GM19395 (cell line): ENCODE measurements at regions not wholly inside any gene's neighbourhood (a gene's known extent, or its start where the extent isn't known, plus 50 kb on each side); places are given as distances from the start of the nearest gene placed in this dataset.

ENCODE experiments used
- ATAC-seq: cut with Tn5 transposase; IDR thresholded peaks from one replicate; pipeline ENCODE4 v1.9.1; 2021; ENCODE audit warnings: mild to moderate bottlenecking, moderate library complexity; ENCODE audit not compliant: unreplicated experiment

DNA sequence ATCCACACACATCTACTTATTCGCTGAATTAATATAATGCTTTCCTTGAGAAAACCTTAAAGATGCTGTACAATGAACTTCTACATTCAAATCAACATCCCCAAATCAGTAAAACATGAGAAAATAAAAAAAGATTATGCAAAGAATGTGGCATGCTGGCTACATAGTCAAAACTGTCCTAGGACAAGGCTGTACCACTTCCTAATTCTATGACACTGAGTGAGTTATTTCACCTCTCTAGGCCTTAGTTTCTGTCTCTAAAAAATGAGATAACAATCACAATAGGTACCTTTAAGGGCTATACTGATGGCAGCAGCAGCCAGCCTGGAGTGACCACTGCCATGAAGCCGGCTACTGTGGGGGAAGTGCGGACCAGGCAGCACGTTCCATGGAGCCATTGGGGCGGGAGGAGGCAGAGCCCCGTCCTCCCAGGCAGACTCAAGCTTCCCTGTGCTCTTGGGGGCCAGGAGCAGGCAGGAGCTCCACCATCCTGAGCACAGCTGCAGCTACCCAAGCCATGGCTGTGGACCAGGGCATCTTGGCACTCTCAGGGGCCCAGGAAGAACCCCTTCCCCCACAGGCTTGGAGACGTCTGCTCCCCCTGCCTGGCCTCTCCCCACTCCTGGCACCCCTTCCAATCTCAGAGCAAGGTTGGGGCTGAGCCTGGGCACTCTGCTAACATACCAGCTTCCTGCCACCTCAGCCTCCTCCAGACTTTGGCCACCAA is 110.2 kb downstream of the ELAPOR2 start:
- peak; percentile 97 for ATAC-seq

DNA sequence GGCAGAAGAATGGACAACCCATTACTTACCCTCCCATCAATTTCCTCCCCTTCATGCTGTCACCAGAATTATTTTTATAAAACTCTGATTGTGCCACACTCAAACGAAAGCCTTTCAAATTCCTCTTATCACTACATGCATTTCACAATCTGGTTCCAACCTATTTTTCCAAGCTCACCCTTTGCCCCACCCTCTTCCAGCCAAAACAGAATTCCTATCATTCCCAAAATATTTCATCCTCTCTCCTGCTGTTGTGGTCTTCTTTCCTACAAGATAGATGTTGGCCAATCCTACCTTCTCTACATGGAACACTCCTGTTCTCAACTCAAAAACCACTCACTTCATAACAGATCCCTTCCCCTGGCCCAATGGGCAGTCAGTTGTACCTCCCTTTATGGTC is 111.5 kb downstream of the ELAPOR2 start:
- no peak for ATAC-seq

DNA sequence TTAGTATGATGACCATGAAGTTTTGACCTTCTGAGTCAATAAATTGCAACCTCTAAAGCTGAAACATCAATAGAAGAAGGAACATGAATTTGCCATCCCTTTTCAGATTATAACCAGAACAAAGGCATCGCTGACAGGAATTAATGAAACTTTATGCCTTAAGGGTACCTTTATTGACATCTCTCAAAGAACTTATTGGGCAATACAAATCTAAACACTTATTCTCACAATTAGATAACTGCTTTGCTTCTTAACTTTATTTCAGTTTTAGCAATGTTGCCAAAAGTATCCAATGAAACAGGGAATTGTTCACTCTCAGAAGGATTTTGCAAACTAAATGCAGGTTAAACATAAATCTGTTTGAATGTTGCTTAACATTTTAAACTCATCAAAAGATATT is 116.0 kb downstream of the ELAPOR2 start:
- no peak for ATAC-seq

DNA sequence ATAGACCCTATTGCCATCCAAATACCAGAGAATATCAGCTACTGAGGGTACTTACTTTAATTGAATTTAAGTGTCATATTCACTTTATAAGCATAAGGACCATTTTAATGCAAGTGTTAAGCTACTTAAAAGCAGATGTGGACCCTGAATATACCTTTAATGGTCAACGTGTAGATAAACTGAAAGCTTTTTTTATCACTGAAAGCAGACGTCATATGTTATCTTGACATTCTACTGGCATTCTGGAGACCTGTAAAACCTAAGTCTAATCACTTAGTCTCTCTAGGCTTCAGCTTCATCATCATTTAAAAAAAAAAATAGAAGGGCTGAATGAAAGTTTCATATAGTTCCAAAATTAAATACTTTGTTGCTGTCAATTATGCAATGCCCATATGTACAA is 116.5 kb downstream of the ELAPOR2 start:
- no peak for ATAC-seq

DNA sequence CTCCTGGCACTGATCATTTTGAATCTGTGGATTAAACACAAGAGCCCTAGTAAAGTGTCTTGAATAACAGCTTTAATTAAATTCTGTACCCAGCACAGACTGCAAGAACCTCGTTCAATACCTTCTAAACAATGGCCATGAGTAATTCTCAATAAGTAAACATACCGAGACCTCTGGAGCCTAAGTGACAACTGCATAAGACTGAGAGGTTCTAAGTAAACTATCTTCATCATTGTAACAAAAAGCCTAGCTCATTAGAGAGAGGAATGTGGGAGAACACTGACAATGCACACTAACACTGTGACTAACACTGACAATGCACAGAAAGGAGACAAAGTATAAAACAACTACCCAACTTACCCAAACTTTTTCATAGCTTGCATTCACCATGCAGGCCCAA is 117.4 kb downstream of the ELAPOR2 start:
- ATAC-seq: no peak

- peak; percentile 91 for ATAC-seq
Measured at GRCh38 chr7:86939197-86939814, 120.1 kb downstream of the ELAPOR2 start.

DNA sequence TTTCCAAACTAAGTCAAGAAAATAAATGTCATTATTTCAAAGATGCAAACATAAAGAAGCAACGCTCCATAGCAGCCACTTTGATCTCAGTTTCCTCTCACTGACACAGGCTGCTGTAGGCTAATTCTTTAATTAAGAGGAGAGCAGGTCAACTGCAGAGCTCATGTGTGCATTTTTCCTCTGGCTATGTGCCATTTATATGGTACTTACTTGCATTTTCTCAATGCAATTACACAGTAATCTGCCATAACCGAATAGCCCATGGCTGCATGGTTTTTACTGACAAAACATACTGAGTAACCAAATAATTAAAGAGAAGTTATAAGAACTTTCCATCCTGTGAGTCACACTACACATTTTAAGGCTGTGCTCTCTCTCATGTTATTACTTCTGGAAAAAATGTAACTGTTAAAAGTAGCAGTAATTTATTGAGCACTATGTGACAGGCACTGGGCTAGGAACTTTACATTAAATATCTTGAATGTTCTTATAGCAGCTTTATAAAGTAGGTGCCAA is 122.0 kb downstream of the ELAPOR2 start:
- no peak for ATAC-seq

- ATAC-seq: no peak
Measured at GRCh38 chr7:86933295-86933845, 126.1 kb downstream of the ELAPOR2 start.

GRCh38 chr7:86932038-86932512 is 127.4 kb downstream of the ELAPOR2 start:
- no peak for ATAC-seq

DNA sequence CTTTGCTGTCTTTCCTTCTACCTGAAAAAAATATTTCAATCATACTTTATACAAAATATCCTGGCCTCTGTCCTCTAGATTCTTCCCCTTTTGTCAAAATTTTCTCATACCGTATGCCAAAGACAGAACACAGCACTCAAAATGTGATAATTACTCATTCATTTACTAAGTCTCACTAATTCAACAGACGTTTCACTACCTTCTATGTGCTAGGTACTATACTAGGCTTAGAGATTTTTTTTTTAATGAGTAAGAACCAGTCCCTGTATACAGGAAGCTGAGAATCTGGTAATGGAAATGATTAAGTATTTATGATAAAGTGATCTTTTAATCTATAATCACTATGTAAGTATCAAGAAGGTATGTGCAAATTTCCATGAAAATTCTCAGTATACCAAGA is 128.0 kb downstream of the ELAPOR2 start:
- ATAC-seq: no peak

DNA sequence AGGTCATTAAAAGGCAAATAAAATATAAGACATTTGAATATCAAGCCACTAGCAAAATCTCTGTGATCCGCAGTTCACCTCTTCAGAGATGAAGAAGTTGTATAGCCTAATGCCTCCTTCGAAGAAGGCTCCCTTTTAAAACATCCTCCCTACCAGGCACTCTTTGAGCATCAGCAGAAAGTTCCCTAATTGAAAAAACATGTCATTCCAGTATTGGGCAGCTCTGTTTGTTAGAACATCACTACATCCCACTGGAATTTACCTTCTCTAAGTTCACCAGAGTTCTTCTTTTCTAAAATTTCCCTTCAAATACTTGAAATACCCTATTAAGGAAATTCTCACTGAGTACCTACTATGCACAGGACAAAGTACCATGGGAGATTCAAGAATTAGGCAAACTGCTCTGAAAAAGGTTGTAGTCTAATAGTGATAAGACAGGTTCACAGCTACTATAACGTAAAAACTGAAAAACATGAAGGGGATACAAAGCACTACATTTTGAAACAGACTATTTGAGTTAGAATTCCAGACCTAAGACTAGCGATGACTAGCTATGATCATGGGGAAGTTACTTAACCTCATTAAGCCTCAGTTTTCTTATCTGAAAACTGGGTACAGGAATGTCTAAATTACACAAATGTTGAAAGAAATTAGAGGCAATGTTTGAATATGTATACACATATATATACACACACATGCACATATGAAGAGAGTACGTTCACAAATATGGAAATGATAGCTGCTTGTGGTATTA is 128.7 kb downstream of the ELAPOR2 start:
- ATAC-seq: no peak

- ATAC-seq: peak; percentile 63
Measured at GRCh38 chr7:86929293-86930109, 130.0 kb downstream of the ELAPOR2 start.

- ATAC-seq: no peak
Measured at GRCh38 chr7:86928308-86928707, 131.1 kb downstream of the ELAPOR2 start.

GRCh38 chr7:86926732-86927131 is 132.7 kb downstream of the ELAPOR2 start:
- peak; percentile 66 for ATAC-seq

- ATAC-seq: no peak
Measured at GRCh38 chr7:86925221-86925620, 134.2 kb downstream of the ELAPOR2 start.

DNA sequence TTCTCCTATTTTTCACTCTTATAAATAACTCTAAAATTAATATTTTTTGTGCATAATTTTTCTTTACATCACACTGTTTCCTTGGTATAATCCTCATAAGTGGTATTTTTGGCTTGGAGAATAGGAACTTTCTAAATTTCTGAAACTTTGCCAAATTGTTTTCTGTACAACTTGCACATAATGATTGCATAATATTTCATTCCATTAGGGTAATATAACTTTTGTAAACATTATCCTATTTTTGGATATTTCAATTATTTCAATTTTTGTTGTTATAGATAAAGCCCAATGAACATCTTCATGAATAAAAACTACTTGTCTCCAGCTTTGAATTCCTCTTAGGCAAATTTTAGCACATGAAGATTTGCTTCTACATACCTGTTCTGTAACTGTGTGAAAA is 135.9 kb downstream of the ELAPOR2 start:
- ATAC-seq: no peak

GRCh38 chr7:86920154-86920553 is 139.3 kb downstream of the ELAPOR2 start:
- ATAC-seq: no peak

DNA sequence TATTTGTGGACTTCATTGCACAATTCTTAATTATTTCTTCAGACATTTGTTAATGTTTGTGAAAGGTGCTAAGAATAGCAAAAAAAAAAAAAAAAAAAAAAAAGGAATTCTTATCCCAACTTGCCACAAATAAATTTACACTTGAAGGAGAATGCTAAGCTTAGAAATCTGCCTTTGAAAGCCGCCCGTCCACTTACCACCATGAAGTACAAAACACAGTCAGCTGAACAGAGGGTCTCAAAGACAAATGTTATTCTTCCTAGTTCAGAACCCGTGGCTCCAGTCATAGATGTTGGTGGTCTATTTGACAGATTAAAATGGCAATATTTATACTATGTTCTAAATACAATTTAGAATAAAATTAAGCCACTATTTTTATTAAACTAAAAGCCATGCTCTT is 141.2 kb downstream of the ELAPOR2 start:
- no peak for ATAC-seq

- ATAC-seq: no peak
Measured at GRCh38 chr7:86916277-86916825, 143.1 kb downstream of the ELAPOR2 start.

DNA sequence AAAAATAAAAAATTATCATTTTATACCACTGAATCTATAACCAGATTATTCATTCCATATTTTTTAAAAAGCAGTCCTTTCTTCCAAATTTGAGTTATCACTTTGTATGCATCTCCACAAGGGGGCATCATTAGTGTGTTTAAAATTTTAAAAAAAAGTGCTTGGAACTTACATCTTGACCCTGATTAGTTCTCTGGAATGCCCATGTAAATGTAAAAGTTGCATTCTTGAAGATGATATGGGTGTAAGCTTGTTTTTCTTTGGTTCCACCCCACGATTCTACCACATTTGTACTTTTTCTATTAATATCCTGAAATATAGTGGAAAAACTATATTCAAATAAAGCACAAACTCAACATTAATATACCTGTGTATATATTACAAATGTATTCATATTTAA is 144.9 kb downstream of the ELAPOR2 start:
- ATAC-seq: no peak
